ENCODE measurements at regions not wholly inside any gene's neighbourhood (a gene's known extent, or its start where the extent isn't known, plus 50 kb on each side); places are given as distances from the start of the nearest gene placed in this dataset.

GRCh38 chr13:90918536-90918935 lies 429.0 kb upstream of the MIR17HG start:
- TF ChIP-seq CTCF (IDR thresholded peaks at IDR 0.05): no peak
- TF ChIP-seq POLR2A (IDR thresholded peaks at IDR 0.05): no peak
